Adrenal gland (tissue), 5 donors: ENCODE measurements at regions not wholly inside any gene's neighbourhood (a gene's known extent, or its start where the extent isn't known, plus 50 kb on each side); places are given as distances from the start of the nearest gene placed in this dataset.

Experiments used
- POLR2A ChIP-seq, 2 donors: fragments of 450-650 bp; IDR thresholded peaks; one replicate each; pipeline ENCODE4 v1.6.1; 2017; ENCODE audit warnings: antibody characterized with exemption in 2 of 2, mild to moderate bottlenecking in 2 of 2, moderate library complexity in 1 of 2
- TF ChIP-seq, protein P1 (sequence below), 6 experiments: fragments of 450-650 bp in 4 of 6; fragments of 200-600 bp in 2 of 6; sonication (generic) in 1 of 6; IDR thresholded peaks; 1 replicate in 5 of 6; 2 replicates in 1 of 6; pipeline versions ENCODE4 v1.5.1 to v1.8.0; 2016 to 2021; ENCODE audit warnings: antibody characterized with exemption in 6 of 6, mild to moderate bottlenecking in 2 of 6, moderate library complexity in 1 of 6
- donor health status: DM: no; HTN: no; CAD: no.

DNA sequence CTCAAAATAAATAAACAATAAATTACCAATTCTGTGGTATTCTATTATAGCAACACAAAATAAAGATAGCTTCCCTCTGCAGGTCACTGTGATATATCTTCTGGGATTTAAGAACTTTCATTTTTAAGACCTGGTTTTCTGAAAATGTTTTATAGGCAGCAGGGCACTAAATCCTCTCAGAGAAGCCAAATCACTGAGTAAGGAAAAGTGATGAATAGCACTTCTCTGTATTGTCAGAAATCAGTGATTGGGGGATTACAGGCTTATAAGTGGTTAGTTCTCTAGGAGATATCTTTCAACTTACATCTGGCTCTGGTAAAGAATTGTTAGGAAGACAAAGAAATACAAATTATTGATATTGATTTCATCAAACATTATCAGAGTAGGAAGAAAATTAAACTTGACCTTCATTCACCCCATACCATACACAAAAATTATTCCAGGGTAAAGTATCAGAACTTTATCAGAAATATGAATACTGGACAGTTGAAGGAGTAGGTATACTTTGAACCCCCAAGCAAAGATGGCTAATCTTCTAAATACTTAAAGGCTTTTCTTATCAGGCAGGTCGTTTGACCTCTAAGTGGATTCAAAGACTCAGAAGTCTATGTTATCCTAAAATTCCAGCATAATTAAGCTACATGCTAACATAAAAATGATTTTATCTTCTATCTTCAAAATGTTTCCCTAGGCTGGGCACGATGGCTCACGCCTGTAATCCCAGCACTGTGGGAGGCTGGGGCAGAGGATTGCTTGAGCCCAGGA lies 81.6 kb upstream of the USP9X start:
- TF ChIP-seq, protein P1, sequence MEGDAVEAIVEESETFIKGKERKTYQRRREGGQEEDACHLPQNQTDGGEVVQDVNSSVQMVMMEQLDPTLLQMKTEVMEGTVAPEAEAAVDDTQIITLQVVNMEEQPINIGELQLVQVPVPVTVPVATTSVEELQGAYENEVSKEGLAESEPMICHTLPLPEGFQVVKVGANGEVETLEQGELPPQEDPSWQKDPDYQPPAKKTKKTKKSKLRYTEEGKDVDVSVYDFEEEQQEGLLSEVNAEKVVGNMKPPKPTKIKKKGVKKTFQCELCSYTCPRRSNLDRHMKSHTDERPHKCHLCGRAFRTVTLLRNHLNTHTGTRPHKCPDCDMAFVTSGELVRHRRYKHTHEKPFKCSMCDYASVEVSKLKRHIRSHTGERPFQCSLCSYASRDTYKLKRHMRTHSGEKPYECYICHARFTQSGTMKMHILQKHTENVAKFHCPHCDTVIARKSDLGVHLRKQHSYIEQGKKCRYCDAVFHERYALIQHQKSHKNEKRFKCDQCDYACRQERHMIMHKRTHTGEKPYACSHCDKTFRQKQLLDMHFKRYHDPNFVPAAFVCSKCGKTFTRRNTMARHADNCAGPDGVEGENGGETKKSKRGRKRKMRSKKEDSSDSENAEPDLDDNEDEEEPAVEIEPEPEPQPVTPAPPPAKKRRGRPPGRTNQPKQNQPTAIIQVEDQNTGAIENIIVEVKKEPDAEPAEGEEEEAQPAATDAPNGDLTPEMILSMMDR (IDR thresholded peaks at IDR 0.05): no peak
- no peak for TF ChIP-seq POLR2A (IDR thresholded peaks at IDR 0.05)
